ENCODE measurements at regions not wholly inside any gene's neighbourhood (a gene's known extent, or its start where the extent isn't known, plus 50 kb on each side); places are given as distances from the start of the nearest gene placed in this dataset.
"Not testable (repeated sequence)": the region's sequence is repeated elsewhere in the genome, so short reads cannot be mapped to it uniquely, and the experiment has no call there.

GRCh38 chr14:25843481-25844470 lies 754.1 kb downstream of the NOVA1 start:
- no peak for DNase-seq

GRCh38 chr14:25841226-25841625 lies 756.6 kb downstream of the NOVA1 start:
- no peak for DNase-seq

GRCh38 chr14:25837551-25837965 lies 760.3 kb downstream of the NOVA1 start:
- no peak for DNase-seq

GRCh38 chr14:25836636-25837035 lies 761.2 kb downstream of the NOVA1 start:
- no peak for DNase-seq

- DNase-seq: peak; percentile 73
These were observed 764.3 kb downstream of the NOVA1 start for GRCh38 chr14:25833341-25834126.

- no peak for DNase-seq
These were observed 765.2 kb downstream of the NOVA1 start for GRCh38 chr14:25832585-25832984.

- no peak for DNase-seq
These were observed 769.3 kb downstream of the NOVA1 start for GRCh38 chr14:25828562-25828961.

- no peak for DNase-seq
These were observed 771.7 kb downstream of the NOVA1 start for GRCh38 chr14:25826105-25826504.

GRCh38 chr14:25820368-25820767 lies 770.4 kb upstream of the STXBP6 start:
- no peak for DNase-seq

GRCh38 chr14:25814622-25815021 lies 764.7 kb upstream of the STXBP6 start:
- not testable (repeated sequence) for DNase-seq

GRCh38 chr14:25803386-25804018 lies 753.6 kb upstream of the STXBP6 start:
- DNase-seq: no peak

- no peak for DNase-seq
These were observed 750.9 kb upstream of the STXBP6 start for GRCh38 chr14:25800841-25801240.

GRCh38 chr14:25788252-25788651 lies 738.3 kb upstream of the STXBP6 start:
- no peak for DNase-seq

- no peak for DNase-seq
These were observed 716.0 kb upstream of the STXBP6 start for GRCh38 chr14:25765909-25766308.

- DNase-seq: no peak
These were observed 710.1 kb upstream of the STXBP6 start for GRCh38 chr14:25759920-25760655.

- DNase-seq: no peak
These were observed 709.3 kb upstream of the STXBP6 start for GRCh38 chr14:25759256-25759655.

- no peak for DNase-seq
These were observed 707.4 kb upstream of the STXBP6 start for GRCh38 chr14:25757364-25757763.

GRCh38 chr14:25756876-25757275 lies 706.9 kb upstream of the STXBP6 start:
- DNase-seq: no peak

- no peak for DNase-seq
These were observed 703.2 kb upstream of the STXBP6 start for GRCh38 chr14:25753130-25753529.

- no peak for DNase-seq
These were observed 700.5 kb upstream of the STXBP6 start for GRCh38 chr14:25750436-25750835.
